GM23248 (cell line): ENCODE measurements at regions not wholly inside any gene's neighbourhood (a gene's known extent, or its start where the extent isn't known, plus 50 kb on each side); places are given as distances from the start of the nearest gene placed in this dataset.

Experiments
- DNase-seq: peaks from one replicate; pipeline ENCODE4 v3.0.0-alpha.2; 2015
- H2AFZ ChIP-seq: fragments of 200-600 bp; sonication (generic); 2 replicates; pipeline ENCODE4 v1.6.1; 2016; ENCODE audit warnings: antibody characterized with exemption
- H3F3A ChIP-seq: fragments of 200-600 bp; sonication (generic); 2 replicates; pipeline ENCODE4 v1.6.1; 2016; ENCODE audit warnings: mild to moderate bottlenecking, antibody characterized with exemption, mixed run types; ENCODE audit not compliant: insufficient read depth
- H3K27ac ChIP-seq: fragments of 200-600 bp; sonication (generic); 2 replicates; pipeline ENCODE4 v1.5.1; 2016; ENCODE audit warnings: mild to moderate bottlenecking
- H3K27me3 ChIP-seq: fragments of 200-600 bp; sonication (generic); replicated peaks from 2 replicates; pipeline ENCODE4 v1.6.1; 2016; ENCODE audit warnings: mild to moderate bottlenecking; ENCODE audit not compliant: insufficient read depth
- H3K36me3 ChIP-seq: fragments of 200-600 bp; sonication (generic); 2 replicates; pipeline ENCODE4 v1.6.1; 2016; ENCODE audit warnings: low read depth, mild to moderate bottlenecking
- H3K4me1 ChIP-seq: fragments of 200-600 bp; sonication (generic); 2 replicates; pipeline ENCODE4 v1.6.1; 2016; ENCODE audit warnings: mild to moderate bottlenecking; ENCODE audit not compliant: insufficient read depth
- H3K4me2 ChIP-seq: fragments of 200-600 bp; sonication (generic); one replicate; pipeline ENCODE4 v1.6.1; 2016; ENCODE audit warnings: mild to moderate bottlenecking; ENCODE audit not compliant: unreplicated experiment
- H3K4me3 ChIP-seq: fragments of 200-600 bp; sonication (generic); 2 replicates; pipeline ENCODE4 v1.5.1; 2016; ENCODE audit warnings: mild to moderate bottlenecking
- H3K79me2 ChIP-seq: fragments of 200-600 bp; sonication (generic); 2 replicates; pipeline ENCODE4 v1.6.1; 2016; ENCODE audit warnings: mild to moderate bottlenecking; ENCODE audit not compliant: insufficient read depth
- H3K9ac ChIP-seq: fragments of 200-600 bp; sonication (generic); 2 replicates; pipeline ENCODE4 v1.6.1; 2016; ENCODE audit warnings: mild to moderate bottlenecking
- H3K9me2 ChIP-seq: fragments of 200-600 bp; sonication (generic); 2 replicates; pipeline ENCODE4 v1.6.1; 2016; ENCODE audit warnings: mixed run types, mild to moderate bottlenecking, moderate library complexity; ENCODE audit not compliant: insufficient read depth
- H3K9me3 ChIP-seq: fragments of 200-600 bp; sonication (generic); one replicate; pipeline ENCODE4 v1.6.1; 2017; ENCODE audit warnings: low read depth
- H4K20me1 ChIP-seq: fragments of 200-600 bp; sonication (generic); 2 replicates; pipeline ENCODE4 v1.6.0; 2016; ENCODE audit not compliant: insufficient read depth
- EZH2 ChIP-seq: fragments of 200-600 bp; sonication (generic); IDR thresholded peaks from 2 replicates; pipeline ENCODE4 v1.6.1; 2018; ENCODE audit warnings: antibody characterized with exemption, mild to moderate bottlenecking; ENCODE audit not compliant: insufficient read depth, poor library complexity, severe bottlenecking
- EZH2phosphoT487 ChIP-seq: fragments of 200-600 bp; sonication (generic); IDR thresholded peaks from 2 replicates; pipeline ENCODE4 v1.6.1; 2018; ENCODE audit warnings: antibody characterized with exemption, moderate library complexity, mild to moderate bottlenecking, low read depth; ENCODE audit not compliant: insufficient read depth
- WGBS, 2 experiments: methylation state at CpG; one replicate each; pipeline ENCODE4 v1.1.6; 2015 to 2017; ENCODE audit warnings: low lambda C conversion rate in 2 of 2, low coverage in 1 of 2; ENCODE audit errors: missing lambda C conversion rate in 2 of 2; 5-methylcytosine and 5-hydroxymethylcytosine counted together
- in situ Hi-C: fragments of 300-500 bp; cut with MboI; formaldehyde crosslinking; loops from 2 replicates; pipeline ENCODE4 v1.15.0; 2020

DNA sequence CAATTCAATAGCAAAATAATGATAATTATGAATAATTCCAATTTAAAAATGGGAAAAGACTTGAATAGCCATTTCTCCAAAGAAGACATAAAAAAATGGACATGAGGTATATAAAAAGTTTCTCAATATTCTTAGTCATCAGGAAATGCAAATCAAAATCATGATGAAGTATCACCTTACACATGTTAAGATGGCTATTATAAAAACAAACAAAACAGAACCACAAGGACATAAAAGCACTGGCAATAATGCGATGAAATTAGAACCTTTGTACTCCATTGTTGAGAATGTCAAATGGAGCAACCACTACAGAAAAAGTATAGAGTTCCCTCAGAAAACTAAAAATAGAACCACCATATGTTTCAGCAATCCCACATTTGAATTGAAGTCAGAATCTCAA lies 1186.1 kb downstream of the SLITRK5 start:
- Histone ChIP-seq H2AFZ (no peak overlapping the region), H3K27ac (no peak overlapping the region), H3K4me3 (no peak overlapping the region), H3K9ac (no peak overlapping the region), H3K36me3 (no peaks in the 10 kb centered on the region), H3K9me2 (no peaks in the 10 kb centered on the region), H3K9me3 (no peaks in the 10 kb centered on the region), H3F3A (no peaks in the 10 kb centered on the region), H3K4me2 (no peak overlapping the region), H3K79me2 (no peaks in the 10 kb centered on the region), H3K4me1 (no peaks in the 10 kb centered on the region), H4K20me1 (no peaks in the 10 kb centered on the region), H3K27me3 (no peaks in the 10 kb centered on the region)
- no peak for DNase-seq
- in situ Hi-C loops, result no loop called here
- no peak for TF ChIP-seq EZH2
- no peak for TF ChIP-seq EZH2phosphoT487
- 47 to 64% methylated on average over 1 of the region's 1 CpG for WGBS, 2 experiments

DNA sequence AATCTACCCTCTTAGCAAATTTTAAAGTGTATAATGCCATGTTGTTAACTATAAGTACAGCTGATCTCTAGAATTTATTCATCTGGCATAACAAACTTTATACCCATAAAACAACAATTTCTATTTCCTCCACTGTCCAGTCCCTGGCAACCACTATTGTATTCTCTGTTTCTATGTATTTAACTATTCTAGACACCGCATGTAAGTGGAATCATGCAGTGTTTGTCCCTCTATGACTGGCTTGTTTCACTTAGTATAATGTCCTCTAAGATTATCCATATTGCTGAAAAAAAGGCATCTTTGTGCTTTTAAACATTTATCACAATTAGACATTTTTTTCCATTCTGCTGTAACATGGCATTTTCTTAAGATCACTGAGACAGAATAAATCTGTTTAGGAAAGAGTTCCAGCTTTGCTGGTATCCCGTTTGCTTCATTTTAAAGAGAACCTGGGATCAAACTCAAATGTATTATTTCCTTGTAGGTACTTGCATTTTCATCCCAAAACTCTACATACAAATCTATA lies 1191.0 kb downstream of the SLITRK5 start:
- no peak overlapping the region for H3K4me2 ChIP-seq
- no peaks in the 10 kb centered on the region for H3K9me2 ChIP-seq
- no peak overlapping the region for H3K27ac ChIP-seq
- no peak overlapping the region for H2AFZ ChIP-seq
- DNase-seq, result no peak
- no peaks in the 10 kb centered on the region for H3K36me3 ChIP-seq
- H3K9me3 ChIP-seq, result peaks cover 5% of the 10 kb centered on the region
- no peak overlapping the region for H3K9ac ChIP-seq
- 34 to 40% methylated on average over 2 of the region's 2 CpGs for WGBS, 2 experiments
- in situ Hi-C loops, result no loop called here
- no peaks in the 10 kb centered on the region for H3K4me1 ChIP-seq
- H3K79me2 ChIP-seq, result no peaks in the 10 kb centered on the region
- H3K27me3 ChIP-seq, result no peaks in the 10 kb centered on the region
- no peak overlapping the region for H3K4me3 ChIP-seq
- no peaks in the 10 kb centered on the region for H3F3A ChIP-seq
- TF ChIP-seq EZH2 (no peak), EZH2phosphoT487 (no peak)
- no peaks in the 10 kb centered on the region for H4K20me1 ChIP-seq

DNA sequence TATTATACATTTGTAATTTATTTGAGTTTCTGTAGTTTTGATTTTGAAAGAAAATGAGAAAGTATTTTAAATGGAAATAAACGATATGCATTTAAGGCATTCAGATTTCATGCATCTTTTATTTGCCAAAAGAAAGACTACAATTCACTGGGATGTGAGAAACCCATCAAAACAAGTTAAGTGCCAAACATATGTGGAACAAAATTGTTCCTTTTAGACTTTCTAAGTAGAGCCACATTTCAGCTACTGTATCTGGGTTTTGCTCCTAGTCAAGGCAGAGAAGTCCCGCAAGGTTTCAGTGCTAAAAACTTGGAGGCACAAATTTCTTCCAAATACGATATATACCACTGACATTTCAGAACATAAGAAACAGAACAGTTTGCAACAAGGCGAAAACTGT lies 1191.9 kb downstream of the SLITRK5 start:
- H3F3A ChIP-seq, result no peaks in the 10 kb centered on the region
- WGBS, 2 experiments, result 10 to 11% methylated on average over 4 of the region's 4 CpGs
- in situ Hi-C loops, result no loop called here
- H3K9ac ChIP-seq, result no peak overlapping the region
- H3K27me3 ChIP-seq, result no peaks in the 10 kb centered on the region
- no peaks in the 10 kb centered on the region for H3K4me1 ChIP-seq
- H3K36me3 ChIP-seq, result no peaks in the 10 kb centered on the region
- H3K9me2 ChIP-seq, result no peaks in the 10 kb centered on the region
- no peak overlapping the region for H2AFZ ChIP-seq
- no peak overlapping the region for H3K4me3 ChIP-seq
- TF ChIP-seq EZH2, result no peak
- TF ChIP-seq EZH2phosphoT487, result no peak
- no peaks in the 10 kb centered on the region for H4K20me1 ChIP-seq
- DNase-seq, result no peak
- H3K9me3 ChIP-seq, result peaks cover 5% of the 10 kb centered on the region
- no peaks in the 10 kb centered on the region for H3K79me2 ChIP-seq
- no peak overlapping the region for H3K27ac ChIP-seq
- no peak overlapping the region for H3K4me2 ChIP-seq

GRCh38 chr13:88866195-88866594 lies 1195.0 kb downstream of the SLITRK5 start:
- Histone ChIP-seq H3K79me2 (no peaks in the 10 kb centered on the region), H3K4me1 (no peaks in the 10 kb centered on the region), H3K9me3 (peaks cover 5% of the 10 kb centered on the region), H3K9ac (no peak overlapping the region), H3K9me2 (no peaks in the 10 kb centered on the region), H3K36me3 (no peaks in the 10 kb centered on the region), H4K20me1 (no peaks in the 10 kb centered on the region), H3K27me3 (no peaks in the 10 kb centered on the region), H3K4me2 (no peak overlapping the region), H3F3A (no peaks in the 10 kb centered on the region), H2AFZ (no peak overlapping the region), H3K4me3 (no peak overlapping the region), H3K27ac (no peak overlapping the region)
- 43 to 52% methylated on average over 5 of the region's 5 CpGs for WGBS, 2 experiments
- TF ChIP-seq EZH2phosphoT487 (no peak), EZH2 (no peak)
- DNase-seq, result no peak
- in situ Hi-C loops, result no loop called here

- Histone ChIP-seq H3K36me3 (no peaks in the 10 kb centered on the region), H3K4me1 (no peaks in the 10 kb centered on the region), H3K9ac (no peak overlapping the region), H3K4me2 (no peak overlapping the region), H3K4me3 (no peak overlapping the region), H3K27me3 (no peaks in the 10 kb centered on the region), H3K27ac (no peak overlapping the region), H3K9me2 (no peaks in the 10 kb centered on the region), H3K79me2 (no peaks in the 10 kb centered on the region), H2AFZ (no peak overlapping the region), H4K20me1 (no peaks in the 10 kb centered on the region), H3F3A (no peaks in the 10 kb centered on the region), H3K9me3 (no peaks in the 10 kb centered on the region)
- no peak for DNase-seq
- in situ Hi-C loops, result no loop called here
- TF ChIP-seq EZH2 (no peak), EZH2phosphoT487 (no peak)
Measured at GRCh38 chr13:88883741-88884140, 1212.6 kb downstream of the SLITRK5 start.
